Neural progenitor cell (in vitro differentiated cells): ENCODE measurements at regions not wholly inside any gene's neighbourhood (a gene's known extent, or its start where the extent isn't known, plus 50 kb on each side); places are given as distances from the start of the nearest gene placed in this dataset.

ENCODE experiments used
- DNase-seq: peaks from one replicate; pipeline ENCODE4 v3.0.0-alpha.2; 2016; ENCODE audit warnings: low spot score
- H2AFZ ChIP-seq: fragments of 200-600 bp; sonication (generic); replicated peaks from 2 replicates; pipeline ENCODE4 v1.6.1; 2016; ENCODE audit warnings: antibody characterized with exemption
- H3F3A ChIP-seq: fragments of 200-600 bp; sonication (generic); 2 replicates; pipeline ENCODE4 v1.6.1; 2016; ENCODE audit warnings: antibody characterized with exemption, low read depth
- H3K27ac ChIP-seq: fragments of 200-600 bp; sonication (generic); 2 replicates; pipeline ENCODE4 v1.5.1; 2016; ENCODE audit warnings: mild to moderate bottlenecking
- H3K27me3 ChIP-seq: fragments of 200-600 bp; sonication (generic); 2 replicates; pipeline ENCODE4 v1.6.1; 2016; ENCODE audit warnings: mild to moderate bottlenecking, moderate library complexity
- H3K36me3 ChIP-seq: fragments of 200-600 bp; sonication (generic); 2 replicates; pipeline ENCODE4 v1.5.1; 2016
- H3K4me1 ChIP-seq: fragments of 200-600 bp; sonication (generic); 2 replicates; pipeline ENCODE4 v1.6.1; 2016; ENCODE audit warnings: mixed run types
- H3K4me2 ChIP-seq: fragments of 200-600 bp; sonication (generic); 2 replicates; pipeline ENCODE4 v1.6.1; 2016
- H3K4me3 ChIP-seq: fragments of 200-600 bp; sonication (generic); 2 replicates; pipeline ENCODE4 v1.5.1; 2016
- H3K79me2 ChIP-seq: fragments of 200-600 bp; sonication (generic); 2 replicates; pipeline ENCODE4 v1.6.1; 2016; ENCODE audit warnings: low read depth
- H3K9ac ChIP-seq: fragments of 200-600 bp; sonication (generic); 2 replicates; pipeline ENCODE4 v1.6.1; 2016
- H3K9me3 ChIP-seq: fragments of 200-600 bp; sonication (generic); 2 replicates; pipeline ENCODE4 v1.5.1; 2016; ENCODE audit warnings: low read depth
- H4K20me1 ChIP-seq: fragments of 200-600 bp; sonication (generic); 2 replicates; pipeline ENCODE4 v1.6.1; 2016; ENCODE audit warnings: low read depth
- H3K27ac Mint-ChIP-seq: 3 replicates; pipeline ENCODE4 v1.8.0; 2021; ENCODE audit warnings: mixed read lengths
- H3K27me3 Mint-ChIP-seq: 2 replicates; pipeline ENCODE4 v1.8.0; 2022; ENCODE audit warnings: low read depth, mild to moderate bottlenecking, inconsistent platforms, moderate library complexity, mixed read lengths; ENCODE audit not compliant: insufficient read depth
- H3K36me3 Mint-ChIP-seq: 3 replicates; pipeline ENCODE4 v1.8.0; 2021; ENCODE audit warnings: mixed read lengths
- H3K4me1 Mint-ChIP-seq: 3 replicates; pipeline ENCODE4 v1.8.0; 2021; ENCODE audit warnings: mixed read lengths
- H3K4me3 Mint-ChIP-seq: 3 replicates; pipeline ENCODE4 v1.8.0; 2021; ENCODE audit warnings: mild to moderate bottlenecking, moderate library complexity, mixed read lengths
- H3K9me3 Mint-ChIP-seq: 3 replicates; pipeline ENCODE4 v1.8.0; 2020; ENCODE audit warnings: mixed read lengths
- CTCF ChIP-seq: fragments of 200-600 bp; sonication (generic); IDR thresholded peaks from 2 replicates; pipeline ENCODE4 v1.5.1; 2017; ENCODE audit warnings: antibody characterized with exemption, mild to moderate bottlenecking
- EZH2 ChIP-seq: fragments of 200-600 bp; sonication (generic); IDR thresholded peaks from 2 replicates; pipeline ENCODE4 v1.6.1; 2017; ENCODE audit warnings: antibody characterized with exemption, mild to moderate bottlenecking, moderate library complexity
- EZH2phosphoT487 ChIP-seq: fragments of 200-600 bp; sonication (generic); IDR thresholded peaks from 2 replicates; pipeline ENCODE4 v1.6.1; 2017; ENCODE audit warnings: antibody characterized with exemption

GRCh38 chr7:32257621-32258020, 187.4 kb upstream of the PDE1C start:
- Histone ChIP-seq H3K36me3 (no peaks in the 10 kb centered on the region), H3K79me2 (no peaks in the 10 kb centered on the region), H3K9ac (no peak overlapping the region), H3K4me2 (no peak overlapping the region), H2AFZ (no peak overlapping the region), H4K20me1 (peaks cover 4% of the 10 kb centered on the region), H3F3A (no peaks in the 10 kb centered on the region), H3K27me3 (peaks cover 4% of the 10 kb centered on the region), H3K4me1 (peaks cover 13% of the 10 kb centered on the region), H3K27ac (no peak overlapping the region), H3K4me3 (no peak overlapping the region), H3K9me3 (no peaks in the 10 kb centered on the region)
- Mint-ChIP-seq H3K27me3 (no peaks in the 10 kb centered on the region), H3K36me3 (no peaks in the 10 kb centered on the region), H3K27ac (no peak overlapping the region), H3K9me3 (no peaks in the 10 kb centered on the region), H3K4me1 (peaks cover 5% of the 10 kb centered on the region), H3K4me3 (no peak overlapping the region)
- TF ChIP-seq EZH2 (no peak), EZH2phosphoT487 (no peak), CTCF (peak; percentile 14)
- DNase-seq = peak; percentile 25

- H3K36me3 Mint-ChIP-seq = no peaks in the 10 kb centered on the region
- no peak overlapping the region for H3K27ac Mint-ChIP-seq
- no peaks in the 10 kb centered on the region for H3K9me3 Mint-ChIP-seq
These were observed 186.6 kb upstream of the PDE1C start for GRCh38 chr7:32256811-32257210.

GRCh38 chr7:32256376-32256775, 186.2 kb upstream of the PDE1C start:
- Histone ChIP-seq H3K27me3 (peaks cover 12% of the 10 kb centered on the region), H3K4me3 (no peak overlapping the region), H3F3A (no peaks in the 10 kb centered on the region), H3K4me1 (peaks cover 15% of the 10 kb centered on the region), H3K9me3 (no peaks in the 10 kb centered on the region), H3K36me3 (no peaks in the 10 kb centered on the region), H2AFZ (no peak overlapping the region), H4K20me1 (peaks cover 4% of the 10 kb centered on the region), H3K9ac (no peak overlapping the region), H3K27ac (no peak overlapping the region), H3K79me2 (no peaks in the 10 kb centered on the region), H3K4me2 (no peak overlapping the region)
- Mint-ChIP-seq H3K4me3 (no peak overlapping the region), H3K4me1 (peaks cover 11% of the 10 kb centered on the region), H3K27me3 (no peaks in the 10 kb centered on the region), H3K36me3 (no peaks in the 10 kb centered on the region), H3K9me3 (no peaks in the 10 kb centered on the region), H3K27ac (no peak overlapping the region)
- TF ChIP-seq CTCF = no peak
- no peak for TF ChIP-seq EZH2phosphoT487
- no peak for TF ChIP-seq EZH2
- DNase-seq = no peak

More at GRCh38 chr7:32256811-32257210, 186.6 kb upstream of the PDE1C start:
- Histone ChIP-seq H3K4me3 (no peak overlapping the region), H4K20me1 (peaks cover 4% of the 10 kb centered on the region), H3K4me2 (no peak overlapping the region), H3K9me3 (no peaks in the 10 kb centered on the region), H3K79me2 (no peaks in the 10 kb centered on the region), H3K36me3 (no peaks in the 10 kb centered on the region), H3K4me1 (peaks cover 15% of the 10 kb centered on the region), H3F3A (no peaks in the 10 kb centered on the region), H3K27ac (no peak overlapping the region), H3K27me3 (peaks cover 8% of the 10 kb centered on the region), H2AFZ (no peak overlapping the region), H3K9ac (no peak overlapping the region)
- no peak for DNase-seq
- TF ChIP-seq EZH2 (no peak), EZH2phosphoT487 (no peak)
- no peak overlapping the region for H3K4me3 Mint-ChIP-seq
- H3K27me3 Mint-ChIP-seq = no peaks in the 10 kb centered on the region
- H3K4me1 Mint-ChIP-seq = peaks cover 10% of the 10 kb centered on the region

DNA sequence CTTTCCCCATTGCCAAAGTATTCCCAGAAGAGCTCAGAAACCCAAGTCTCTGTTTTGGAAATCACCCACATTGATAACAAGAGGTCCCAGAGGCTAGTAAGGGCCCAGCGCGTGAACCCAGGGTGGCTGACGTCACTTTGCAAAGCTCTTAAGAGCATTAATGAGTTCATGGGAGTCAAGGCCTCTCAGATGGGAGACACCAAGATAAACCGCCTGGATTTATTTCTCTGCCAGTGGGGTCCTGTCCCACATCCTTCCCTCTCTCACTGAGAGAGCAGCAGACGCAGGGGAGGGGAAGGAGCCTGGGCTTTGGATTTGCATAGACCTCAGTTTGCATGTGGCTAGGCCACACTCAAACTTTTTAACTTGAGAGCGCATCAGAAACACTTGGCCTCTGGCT, 184.8 kb upstream of the PDE1C start:
- Histone ChIP-seq H3K4me3 (no peak overlapping the region), H3K4me1 (peaks cover 15% of the 10 kb centered on the region), H3K27me3 (peaks cover 14% of the 10 kb centered on the region), H3K9ac (no peak overlapping the region), H2AFZ (no peak overlapping the region), H3K9me3 (no peaks in the 10 kb centered on the region), H3K36me3 (no peaks in the 10 kb centered on the region), H3K4me2 (no peak overlapping the region), H4K20me1 (peaks cover 4% of the 10 kb centered on the region), H3K27ac (no peak overlapping the region), H3K79me2 (no peaks in the 10 kb centered on the region), H3F3A (no peaks in the 10 kb centered on the region)
- Mint-ChIP-seq H3K27me3 (no peaks in the 10 kb centered on the region), H3K36me3 (no peaks in the 10 kb centered on the region), H3K4me3 (no peak overlapping the region), H3K4me1 (peaks cover 19% of the 10 kb centered on the region), H3K9me3 (no peaks in the 10 kb centered on the region), H3K27ac (no peak overlapping the region)
- TF ChIP-seq EZH2 (no peak), EZH2phosphoT487 (no peak), CTCF (no peak)
- no peak for DNase-seq
